WERI-Rb-1 (cell line): ENCODE measurements at regions not wholly inside any gene's neighbourhood (a gene's known extent, or its start where the extent isn't known, plus 50 kb on each side); places are given as distances from the start of the nearest gene placed in this dataset.

ENCODE experiments used
- DNase-seq: peaks from one replicate; pipeline ENCODE4 v3.0.0-alpha.2; 2020
- H3K27ac ChIP-seq: fragments of 250-450 bp; sonication (Bioruptor Pico); 2 replicates; pipeline ENCODE4 v1.5.1; 2020; ENCODE audit warnings: mild to moderate bottlenecking, moderate library complexity
- H3K27me3 ChIP-seq: fragments of 250-450 bp; sonication (Bioruptor Pico); 2 replicates; pipeline ENCODE4 v1.5.1; 2021; ENCODE audit warnings: mild to moderate bottlenecking, low read depth, moderate library complexity; ENCODE audit not compliant: insufficient read depth, severe bottlenecking
- H3K36me3 ChIP-seq: fragments of 250-450 bp; sonication (Bioruptor Pico); 2 replicates; pipeline ENCODE4 v1.5.1; 2020; ENCODE audit warnings: mild to moderate bottlenecking, moderate library complexity
- H3K4me3 ChIP-seq: 2 replicates; pipeline ENCODE4 v1.5.1; 2011; ENCODE audit warnings: low read depth, mild to moderate bottlenecking, control low read depth, low read length
- H3K9me3 ChIP-seq: fragments of 250-450 bp; sonication (Bioruptor Pico); 2 replicates; pipeline ENCODE4 v1.5.1; 2021; ENCODE audit warnings: mild to moderate bottlenecking, moderate library complexity; ENCODE audit not compliant: severe bottlenecking
- CTCF ChIP-seq: IDR thresholded peaks from 2 replicates; pipeline ENCODE4 v1.5.1; 2011; ENCODE audit warnings: low read depth, mild to moderate bottlenecking, control low read depth, inconsistent platforms, low read length

GRCh38 chr13:27673911-27674310, 52.2 kb downstream of the POLR1D start:
- peaks cover 23% of the 10 kb centered on the region for H3K27me3 ChIP-seq
- H3K9me3 ChIP-seq, result no peaks in the 10 kb centered on the region
- no peak overlapping the region for H3K27ac ChIP-seq
- no peak for TF ChIP-seq CTCF
- no peaks in the 10 kb centered on the region for H3K36me3 ChIP-seq
- no peak overlapping the region for H3K4me3 ChIP-seq
- DNase-seq, result no peak

GRCh38 chr13:27678306-27679040, 56.8 kb downstream of the POLR1D start:
- Histone ChIP-seq H3K4me3 (no peak overlapping the region), H3K27ac (no peak overlapping the region)

GRCh38 chr13:27679396-27679795, 57.7 kb downstream of the POLR1D start:
- DNase-seq, result no peak
- Histone ChIP-seq H3K4me3 (no peak overlapping the region), H3K36me3 (no peaks in the 10 kb centered on the region), H3K27me3 (peaks cover 69% of the 10 kb centered on the region), H3K27ac (no peak overlapping the region), H3K9me3 (no peaks in the 10 kb centered on the region)
- no peak for TF ChIP-seq CTCF

More at GRCh38 chr13:27678306-27679040, 56.8 kb downstream of the POLR1D start:
- Histone ChIP-seq H3K9me3 (no peaks in the 10 kb centered on the region), H3K27me3 (peaks cover 61% of the 10 kb centered on the region), H3K36me3 (no peaks in the 10 kb centered on the region)
- no peak for TF ChIP-seq CTCF
- DNase-seq, result no peak

DNA sequence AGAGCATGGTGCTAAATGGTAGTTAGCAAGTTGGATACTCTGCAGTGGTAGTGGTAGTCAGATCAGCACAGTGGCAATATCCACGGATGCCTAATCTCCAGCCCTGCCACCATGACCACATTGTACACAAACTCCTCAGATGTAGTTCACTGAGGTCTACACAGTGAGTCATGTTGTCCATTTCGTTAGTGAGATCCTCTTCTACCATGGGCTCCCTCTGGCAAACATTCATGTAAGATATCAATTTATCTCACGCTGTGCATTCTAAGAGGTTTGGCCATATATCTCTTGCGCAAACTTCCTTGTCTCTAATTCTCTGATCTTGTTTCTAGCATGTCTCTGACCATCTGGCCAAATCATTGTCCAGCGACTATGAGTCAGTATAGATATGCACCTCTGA, 58.2 kb downstream of the POLR1D start:
- Histone ChIP-seq H3K27ac (no peak overlapping the region), H3K4me3 (no peak overlapping the region), H3K36me3 (no peaks in the 10 kb centered on the region), H3K27me3 (peaks cover 69% of the 10 kb centered on the region), H3K9me3 (no peaks in the 10 kb centered on the region)
- DNase-seq, result no peak
- no peak for TF ChIP-seq CTCF

DNA sequence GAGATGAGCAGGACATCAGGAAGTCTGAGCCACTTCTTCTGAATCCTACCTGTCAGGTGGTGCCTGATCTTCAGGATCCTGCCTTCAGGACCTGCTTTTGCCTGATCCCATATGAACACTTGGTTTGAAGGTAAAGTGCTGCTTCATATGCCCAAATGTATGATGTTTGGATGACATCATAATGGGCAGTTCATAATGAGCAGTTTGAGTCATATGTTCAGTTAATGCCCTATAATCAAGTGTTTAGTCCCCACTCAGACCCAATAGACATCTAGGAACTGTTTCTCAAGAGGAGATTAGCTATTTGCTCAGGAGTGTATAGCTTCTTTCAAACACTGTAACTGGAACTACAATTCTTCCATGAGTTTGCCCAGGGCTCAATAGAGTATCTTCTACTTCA, 58.8 kb downstream of the POLR1D start:
- no peak for DNase-seq
- H3K9me3 ChIP-seq, result no peaks in the 10 kb centered on the region
- no peak for TF ChIP-seq CTCF
- H3K27me3 ChIP-seq, result peaks cover 73% of the 10 kb centered on the region
- no peaks in the 10 kb centered on the region for H3K36me3 ChIP-seq
- no peak overlapping the region for H3K4me3 ChIP-seq
- no peak overlapping the region for H3K27ac ChIP-seq

GRCh38 chr13:27691207-27691606, 69.5 kb downstream of the POLR1D start:
- DNase-seq, result no peak
- H3K27ac ChIP-seq, result no peak overlapping the region
- H3K27me3 ChIP-seq, result peaks cover 73% of the 10 kb centered on the region
- no peaks in the 10 kb centered on the region for H3K36me3 ChIP-seq
- TF ChIP-seq CTCF, result no peak
- H3K4me3 ChIP-seq, result no peak overlapping the region
- peaks cover 28% of the 10 kb centered on the region for H3K9me3 ChIP-seq
